HuH-7.5 (cell line): ENCODE measurements at regions not wholly inside any gene's neighbourhood (a gene's known extent, or its start where the extent isn't known, plus 50 kb on each side); places are given as distances from the start of the nearest gene placed in this dataset.

Experiments
- DNase-seq: peaks from one replicate; pipeline ENCODE4 v3.0.0; 2011; ENCODE audit warnings: low spot score

GRCh38 chr2:196224756-196225155 lies 53.4 kb upstream of the STK17B start:
- DNase-seq: no peak

DNA sequence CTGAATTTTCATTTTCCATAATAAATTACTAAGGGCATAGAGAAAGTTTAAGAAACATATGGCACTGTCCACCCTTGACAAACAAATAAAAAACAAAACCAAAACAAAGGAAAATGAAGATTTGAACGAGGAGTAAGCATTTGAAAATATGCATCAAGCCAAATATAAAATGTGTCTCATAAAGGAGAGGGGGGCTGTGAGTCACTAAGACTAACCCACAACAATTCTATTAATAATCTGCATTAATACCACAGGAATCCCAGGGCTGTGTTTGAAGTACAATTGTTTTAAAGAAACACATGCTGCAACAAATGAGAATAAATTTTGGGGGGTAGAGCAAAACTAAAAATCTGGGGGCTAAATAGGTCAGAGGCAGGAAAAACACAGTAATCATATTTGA lies 53.8 kb upstream of the STK17B start:
- no peak for DNase-seq

- DNase-seq: no peak
Observed at GRCh38 chr2:196226058-196226706, 54.8 kb upstream of the STK17B start.

DNA sequence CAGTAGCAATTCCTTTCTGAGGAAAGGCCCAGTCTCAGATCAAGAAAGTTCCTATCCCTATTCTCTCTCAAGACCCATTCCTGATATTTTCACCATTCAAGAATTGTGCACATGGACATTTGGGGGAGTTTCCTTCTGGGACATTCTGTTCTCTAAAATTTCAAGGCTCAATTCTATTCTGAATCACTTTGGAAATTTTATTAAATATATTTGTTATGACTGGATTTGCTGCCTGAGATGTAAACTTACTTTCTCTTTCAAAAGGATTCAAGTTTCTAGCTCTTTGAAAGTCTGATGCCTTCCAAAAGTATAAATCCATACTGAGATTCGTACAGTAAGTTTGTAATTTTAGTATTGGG lies 55.3 kb upstream of the STK17B start:
- DNase-seq: no peak

DNA sequence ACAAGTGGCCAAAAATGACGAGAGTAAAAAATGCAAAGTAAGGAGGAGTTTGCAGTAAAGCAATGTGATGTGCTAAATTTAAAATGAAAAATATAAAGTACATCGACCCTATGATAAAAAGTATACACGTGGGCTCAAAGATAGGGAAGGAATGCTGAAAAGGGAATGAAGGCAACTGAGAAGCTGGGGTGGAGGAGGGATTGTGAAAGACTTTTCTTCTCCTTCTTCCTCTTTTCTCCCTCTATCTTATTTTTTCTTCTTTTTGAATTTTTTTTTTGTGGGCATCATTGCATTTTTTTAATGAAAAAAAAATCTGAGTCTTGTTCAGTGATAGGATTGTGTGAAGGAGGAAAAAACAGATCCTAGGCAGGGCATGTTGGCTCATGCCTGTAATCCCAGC lies 57.6 kb upstream of the STK17B start:
- no peak for DNase-seq

DNA sequence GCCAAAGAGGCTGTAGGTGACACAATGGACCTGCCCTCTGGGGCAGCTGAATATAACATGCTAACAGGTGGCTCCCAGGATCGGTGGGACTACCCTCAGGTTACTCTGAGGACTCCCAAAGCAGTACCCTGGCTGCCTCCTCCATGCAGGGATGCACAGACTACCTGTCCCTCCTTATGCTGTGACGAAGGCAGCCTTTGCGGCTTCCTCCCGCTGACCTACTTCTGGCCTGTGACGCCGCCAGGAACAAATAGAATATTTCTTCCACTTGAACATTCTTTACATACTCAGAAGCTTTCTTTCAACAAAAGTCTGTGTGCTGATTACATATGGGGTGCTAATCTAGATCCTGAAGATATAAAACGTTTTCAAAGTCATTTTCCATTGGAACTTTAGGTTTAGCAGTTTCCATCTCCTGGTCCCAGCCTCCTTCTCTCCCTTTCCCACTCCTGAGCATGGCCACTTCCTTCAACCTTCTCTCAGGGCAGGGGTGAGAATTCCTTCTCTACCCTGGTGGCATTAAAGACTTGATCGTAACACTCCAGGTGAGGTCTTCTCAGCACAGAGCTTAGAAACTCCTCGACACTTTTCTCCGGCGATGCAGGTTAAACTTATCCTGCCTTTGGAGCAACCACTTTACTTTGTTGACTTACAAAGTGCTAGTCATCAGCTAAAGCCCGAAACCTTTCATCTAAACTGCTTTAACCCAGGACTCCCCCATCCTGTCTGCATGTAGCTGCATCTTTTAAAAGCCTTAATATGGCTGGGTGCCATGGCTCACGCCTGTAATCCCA lies 58.9 kb upstream of the STK17B start:
- DNase-seq: no peak

- no peak for DNase-seq
Observed at GRCh38 chr2:196233021-196233804, 61.8 kb upstream of the STK17B start.

GRCh38 chr2:196233805-196234475 lies 62.6 kb upstream of the STK17B start:
- DNase-seq: no peak

DNA sequence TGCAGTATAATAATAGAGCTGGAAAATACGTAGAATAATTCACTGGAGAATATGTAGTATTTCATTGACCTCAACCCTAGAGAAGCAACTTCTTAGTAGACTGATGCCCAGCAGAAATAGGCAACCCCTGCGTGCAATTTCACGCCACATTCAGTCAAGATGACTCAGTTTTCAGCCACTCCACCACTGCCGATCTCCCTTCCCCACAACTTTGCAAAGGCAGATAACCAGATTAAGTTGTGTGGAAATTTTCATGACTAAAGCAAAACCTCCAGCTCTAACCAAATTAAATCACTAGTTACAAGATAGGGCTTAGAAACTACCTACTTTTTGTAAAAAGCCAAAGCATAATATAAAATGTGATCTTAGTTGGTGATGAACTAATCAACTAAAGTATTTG lies 63.3 kb upstream of the STK17B start:
- no peak for DNase-seq

- DNase-seq: no peak
Observed at GRCh38 chr2:196238836-196239380, 67.5 kb upstream of the STK17B start.

- DNase-seq: no peak
Observed at GRCh38 chr2:196239622-196240587, 68.5 kb upstream of the STK17B start.

DNA sequence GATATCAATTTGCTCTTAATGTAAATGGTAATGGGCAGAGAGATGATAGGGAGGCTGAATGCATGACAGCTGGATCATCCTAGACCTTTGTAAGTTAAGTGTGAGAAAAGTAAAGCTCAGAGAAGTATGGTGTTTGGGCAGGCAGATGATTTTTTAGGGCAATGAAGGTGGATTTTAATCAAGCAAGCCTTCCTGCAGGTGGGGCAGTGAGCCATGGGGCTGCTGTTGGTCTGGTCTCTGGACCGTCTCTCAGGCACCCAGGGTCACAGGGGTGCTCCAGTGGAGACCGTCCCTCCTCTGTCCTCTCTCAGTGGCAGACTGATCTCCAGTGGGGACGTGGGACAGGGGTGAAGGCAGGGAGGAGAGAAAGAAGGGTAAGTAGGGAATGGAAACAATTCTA lies 69.8 kb upstream of the STK17B start:
- no peak for DNase-seq

DNA sequence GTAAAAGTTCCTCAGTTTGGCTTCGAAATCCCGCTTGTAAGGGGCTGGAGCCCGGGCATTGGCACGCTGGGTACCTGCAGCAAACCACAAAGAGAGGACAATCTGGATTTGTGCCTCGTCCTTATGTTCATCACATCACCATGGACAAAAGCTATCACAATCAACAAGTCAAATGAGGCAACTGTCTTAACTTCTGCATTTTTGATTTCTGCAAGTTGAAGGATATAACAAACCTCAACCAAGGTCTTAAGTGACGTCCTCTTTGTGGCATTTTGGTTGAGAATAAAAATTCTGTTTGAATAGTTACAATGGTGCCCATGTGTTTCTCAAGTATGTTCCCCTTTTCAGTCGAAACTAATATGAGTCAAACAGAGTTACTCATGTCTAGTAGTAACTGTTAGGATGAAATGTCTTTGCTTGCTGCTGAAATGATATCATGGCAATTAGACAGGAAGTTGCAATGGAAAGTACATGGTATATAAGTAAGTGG lies 70.8 kb upstream of the STK17B start:
- no peak for DNase-seq

- no peak for DNase-seq
Observed at GRCh38 chr2:196244516-196244915, 73.1 kb upstream of the STK17B start.

DNA sequence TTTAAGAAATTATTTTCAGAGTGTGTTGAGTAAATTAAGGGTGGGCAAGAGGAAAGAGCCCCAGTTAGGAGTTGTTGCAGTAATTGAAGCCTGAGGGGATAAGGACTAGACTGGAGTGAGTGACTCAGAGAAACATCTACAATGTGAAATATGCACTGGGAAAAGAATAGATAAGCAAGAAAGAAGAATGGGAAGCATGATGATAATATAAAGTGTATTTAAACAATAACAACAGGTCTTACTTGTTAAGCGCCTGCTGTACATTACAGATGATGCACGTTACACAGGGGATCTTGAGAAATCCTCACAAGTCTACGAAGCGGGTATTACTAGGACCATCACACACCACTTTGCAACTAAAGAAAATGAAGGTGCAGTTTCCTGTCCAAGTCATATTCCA lies 73.6 kb upstream of the STK17B start:
- no peak for DNase-seq

DNA sequence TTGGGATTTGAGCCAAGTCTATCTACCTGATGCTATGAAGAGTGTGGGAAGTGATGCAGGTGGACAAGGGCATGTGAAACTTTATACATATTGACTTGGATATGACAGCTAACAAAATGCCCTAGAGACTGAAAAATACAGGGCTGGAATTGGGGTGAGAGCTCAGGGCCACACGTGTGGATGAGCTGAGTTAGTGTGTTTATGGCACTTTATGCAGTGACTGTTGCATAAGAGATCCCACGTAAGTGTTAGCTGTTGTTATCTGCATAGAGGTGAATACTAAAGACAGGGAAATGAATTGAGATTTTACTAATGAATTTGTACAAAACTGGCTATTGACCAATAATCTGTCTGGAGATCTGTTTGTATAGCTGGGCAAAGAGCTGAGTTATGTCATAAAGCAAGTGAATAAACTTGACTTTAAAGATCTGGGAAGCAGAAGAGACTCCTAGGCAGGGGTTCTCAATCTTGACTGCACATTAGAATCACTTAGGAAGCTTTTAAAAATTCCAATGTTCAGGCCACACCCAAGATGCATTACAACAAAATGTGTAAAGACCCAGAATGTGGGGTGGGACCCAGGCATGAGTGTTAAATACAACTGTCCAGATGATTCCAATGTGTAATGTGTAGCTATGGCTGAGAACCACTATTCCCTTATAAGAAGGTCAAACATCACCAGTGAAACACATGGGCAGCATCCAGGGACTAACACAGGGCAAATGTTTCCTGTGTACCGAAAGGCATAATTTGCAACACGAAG lies 74.2 kb upstream of the STK17B start:
- no peak for DNase-seq

GRCh38 chr2:196247114-196247975 lies 76.0 kb upstream of the STK17B start:
- no peak for DNase-seq

DNA sequence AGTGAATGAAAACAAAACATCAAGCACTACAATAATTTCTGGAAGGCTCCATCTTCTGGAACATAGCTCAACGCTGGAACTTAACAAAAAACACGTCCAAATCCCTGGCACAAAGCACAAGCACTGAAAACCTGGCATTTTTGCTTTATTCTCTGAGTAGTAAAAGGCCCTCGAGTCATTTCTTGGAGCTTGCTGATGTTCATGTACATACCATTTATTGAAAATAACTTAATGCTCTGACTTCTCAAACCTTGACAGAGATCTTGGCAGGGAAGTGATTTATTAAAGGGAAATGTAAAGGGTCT lies 76.5 kb upstream of the STK17B start:
- no peak for DNase-seq

DNA sequence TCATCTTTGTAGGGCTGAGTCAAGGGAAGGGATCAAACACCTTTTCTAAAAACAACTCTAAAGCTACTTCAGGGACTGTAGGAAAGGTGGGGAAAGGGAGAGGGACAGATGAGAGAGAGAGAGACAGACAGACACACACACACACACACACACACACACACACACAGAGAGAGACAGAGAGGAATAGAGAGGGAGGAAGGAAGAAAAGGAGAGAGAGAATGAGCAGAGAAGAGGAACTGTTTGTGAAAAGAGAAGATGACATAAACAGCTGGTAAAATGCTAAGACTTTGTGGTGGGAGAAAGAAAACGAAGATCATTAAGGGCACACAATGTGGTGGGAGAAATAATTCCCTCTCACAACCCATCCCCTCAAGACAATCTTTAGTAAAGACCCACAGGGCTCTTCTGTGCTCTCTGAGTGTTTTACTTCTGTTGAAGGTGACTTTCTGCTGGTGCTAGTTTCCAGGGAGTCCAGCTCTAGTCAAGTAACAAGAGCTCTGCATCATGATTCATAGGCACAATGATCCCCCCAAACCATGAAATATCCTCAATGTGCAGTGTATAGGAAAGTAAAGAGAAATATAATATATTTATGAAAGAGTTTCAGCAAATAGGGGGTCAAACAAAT lies 77.2 kb upstream of the STK17B start:
- DNase-seq: no peak
